Neural cell (in vitro differentiated cells): ENCODE measurements at regions not wholly inside any gene's neighbourhood (a gene's known extent, or its start where the extent isn't known, plus 50 kb on each side); places are given as distances from the start of the nearest gene placed in this dataset.

Source experiments
- H2AFZ ChIP-seq: fragments of 200-600, 300-800 bp; sonication (generic), shearing (Covaris generic); 2 replicates; pipeline ENCODE4 v1.6.0; 2014; ENCODE audit warnings: low read depth, mild to moderate bottlenecking, antibody characterized with exemption, low read length, moderate library complexity
- H3F3A ChIP-seq: fragments of 200-600 bp; shearing (Covaris generic); 2 replicates; pipeline ENCODE4 v1.6.1; 2016; ENCODE audit warnings: mild to moderate bottlenecking, moderate library complexity, mixed read lengths, antibody characterized with exemption, low read length; ENCODE audit not compliant: insufficient read depth, poor library complexity, severe bottlenecking
- H3K27ac ChIP-seq: fragments of 200-600, 300-800 bp; sonication (generic), shearing (Covaris generic); 2 replicates; pipeline ENCODE4 v1.5.1; 2014; ENCODE audit warnings: mild to moderate bottlenecking, low read length, moderate library complexity
- H3K27me3 ChIP-seq: fragments of 300-800, 200-600 bp; sonication (generic), shearing (Covaris generic); 2 replicates; pipeline ENCODE4 v1.6.0; 2014; ENCODE audit warnings: mild to moderate bottlenecking, low read depth, low read length, moderate library complexity; ENCODE audit not compliant: insufficient read depth
- H3K36me3 ChIP-seq: fragments of 300-800, 200-600 bp; sonication (generic), shearing (Covaris generic); 2 replicates; pipeline ENCODE4 v1.5.1; 2014; ENCODE audit warnings: mild to moderate bottlenecking, antibody characterized with exemption, low read length, moderate library complexity; ENCODE audit not compliant: insufficient read depth
- H3K4me2 ChIP-seq: fragments of 300-800, 200-600 bp; sonication (generic), shearing (Covaris generic); 2 replicates; pipeline ENCODE4 v1.6.0; 2014; ENCODE audit warnings: mild to moderate bottlenecking, low read length
- H3K4me3 ChIP-seq: fragments of 300-800, 200-600 bp; sonication (generic), shearing (Covaris generic); 2 replicates; pipeline ENCODE4 v1.5.1; 2014; ENCODE audit warnings: mild to moderate bottlenecking, low read length, moderate library complexity
- H3K79me2 ChIP-seq: fragments of 200-600 bp; shearing (Covaris generic); replicated peaks from 2 replicates; pipeline ENCODE4 v1.6.0; 2014; ENCODE audit warnings: mild to moderate bottlenecking, low read length, moderate library complexity; ENCODE audit not compliant: insufficient read depth
- H3K9ac ChIP-seq: fragments of 300-800, 200-600 bp; sonication (generic), shearing (Covaris generic); 2 replicates; pipeline ENCODE4 v1.6.1; 2016; ENCODE audit warnings: mild to moderate bottlenecking, low read length, mixed read lengths
- H3K9me2 ChIP-seq: fragments of 200-600 bp; shearing (Covaris generic); 2 replicates; pipeline ENCODE4 v1.6.1; 2016; ENCODE audit warnings: mild to moderate bottlenecking, low read length, mixed read lengths; ENCODE audit not compliant: insufficient read depth
- H3K9me3 ChIP-seq: fragments of 200-600, 300-800 bp; sonication (generic), shearing (Covaris generic); 2 replicates; pipeline ENCODE4 v1.6.1; 2016; ENCODE audit warnings: mild to moderate bottlenecking, mixed run types, low read length, moderate library complexity, mixed read lengths
- H4K20me1 ChIP-seq: fragments of 200-600 bp; shearing (Covaris generic); 2 replicates; pipeline ENCODE4 v1.6.1; 2016; ENCODE audit warnings: mild to moderate bottlenecking, mixed run types; ENCODE audit not compliant: insufficient read depth
- CTCF ChIP-seq: fragments of 450-650 bp; IDR thresholded peaks from 2 replicates; pipeline ENCODE4 v1.5.1; 2014; ENCODE audit warnings: antibody characterized with exemption, mild to moderate bottlenecking, moderate library complexity; ENCODE audit not compliant: poor library complexity, severe bottlenecking
- EP300 ChIP-seq: fragments of 450-650 bp; conservative IDR thresholded peaks from 2 replicates; pipeline ENCODE4 v1.6.1; 2014; ENCODE audit warnings: antibody characterized with exemption, mild to moderate bottlenecking, moderate library complexity; ENCODE audit not compliant: poor library complexity, severe bottlenecking
- EZH2 ChIP-seq: fragments of 200-600, 300-800 bp; shearing (Covaris generic), sonication (generic); IDR thresholded peaks from 2 replicates; pipeline ENCODE4 v1.6.1; 2014; ENCODE audit warnings: antibody characterized with exemption, low read length, borderline replicate concordance, mild to moderate bottlenecking; ENCODE audit not compliant: insufficient read depth, poor library complexity, severe bottlenecking
- MXI1 ChIP-seq: fragments of 450-650 bp; conservative IDR thresholded peaks from 2 replicates; pipeline ENCODE4 v1.6.1; 2014; ENCODE audit warnings: antibody characterized with exemption, mild to moderate bottlenecking; ENCODE audit not compliant: poor library complexity, severe bottlenecking
- POLR2AphosphoS5 ChIP-seq: IDR thresholded peaks from 2 replicates; pipeline ENCODE4 v1.6.1; 2012
- RAD21 ChIP-seq: fragments of 450-650 bp; conservative IDR thresholded peaks from 2 replicates; pipeline ENCODE4 v1.6.1; 2014; ENCODE audit warnings: antibody characterized with exemption, mild to moderate bottlenecking, moderate library complexity
- REST ChIP-seq: IDR thresholded peaks from 2 replicates; pipeline ENCODE4 v1.6.1; 2012; ENCODE audit warnings: borderline replicate concordance
- SMC3 ChIP-seq: fragments of 450-650 bp; conservative IDR thresholded peaks from 2 replicates; pipeline ENCODE4 v1.6.1; 2014; ENCODE audit warnings: antibody characterized with exemption, mild to moderate bottlenecking, moderate library complexity; ENCODE audit not compliant: poor library complexity
- TAF1 ChIP-seq: IDR thresholded peaks from 2 replicates; pipeline ENCODE4 v1.6.1; 2012; ENCODE audit warnings: low read depth

- H3K4me2 ChIP-seq = no peak overlapping the region
Measured at GRCh38 chr2:237164474-237165042, 78.9 kb downstream of the COPS8 start.

GRCh38 chr2:237165405-237166276 is 80.0 kb downstream of the COPS8 start:
- no peak overlapping the region for H3K27ac ChIP-seq
- no peaks in the 10 kb centered on the region for H3K79me2 ChIP-seq
- no peaks in the 10 kb centered on the region for H3K27me3 ChIP-seq
- peaks cover 6% of the 10 kb centered on the region for H3K9me3 ChIP-seq
- H3F3A ChIP-seq = no peaks in the 10 kb centered on the region
- no peak overlapping the region for H3K4me3 ChIP-seq
- H4K20me1 ChIP-seq = no peaks in the 10 kb centered on the region
- TF ChIP-seq EP300 = no peak
- no peak for TF ChIP-seq REST
- no peak for TF ChIP-seq CTCF
- TF ChIP-seq EZH2 = no peak
- TF ChIP-seq TAF1 = no peak
- TF ChIP-seq POLR2AphosphoS5 = no peak
- TF ChIP-seq SMC3 = no peak
- TF ChIP-seq RAD21 = no peak
- no peak for TF ChIP-seq MXI1
- no peak overlapping the region for H2AFZ ChIP-seq
- no peak overlapping the region for H3K9ac ChIP-seq
- no peak overlapping the region for H3K4me2 ChIP-seq
- no peaks in the 10 kb centered on the region for H3K9me2 ChIP-seq
- H3K36me3 ChIP-seq = no peaks in the 10 kb centered on the region

More at GRCh38 chr2:237164474-237165042, 78.9 kb downstream of the COPS8 start:
- Histone ChIP-seq H3K4me3 (no peak overlapping the region), H3F3A (no peaks in the 10 kb centered on the region), H3K79me2 (no peaks in the 10 kb centered on the region), H3K27ac (no peak overlapping the region), H3K9me2 (no peaks in the 10 kb centered on the region), H2AFZ (no peak overlapping the region), H4K20me1 (no peaks in the 10 kb centered on the region), H3K36me3 (no peaks in the 10 kb centered on the region), H3K27me3 (no peaks in the 10 kb centered on the region), H3K9ac (no peak overlapping the region), H3K9me3 (peaks cover 6% of the 10 kb centered on the region)
- no peak for TF ChIP-seq MXI1
- TF ChIP-seq TAF1 = no peak
- no peak for TF ChIP-seq RAD21
- no peak for TF ChIP-seq EP300
- TF ChIP-seq CTCF = no peak
